Stimulated activated naive CD8-positive, alpha-beta T cell treated with anti-CD3 and anti-CD28 coated beads, Interleukin-15, Interleukin-2, amounts not matched to agents 100 ng/mL and 50 ng/mL, for 24 hours (primary cell): ENCODE measurements at regions not wholly inside any gene's neighbourhood (a gene's known extent, or its start where the extent isn't known, plus 50 kb on each side); places are given as distances from the start of the nearest gene placed in this dataset.

Source experiments
- H3K27ac Mint-ChIP-seq: one replicate; pipeline ENCODE4 v1.8.0; 2021; ENCODE audit warnings: mild to moderate bottlenecking, mixed read lengths
- H3K27me3 Mint-ChIP-seq: one replicate; pipeline ENCODE4 v1.8.0; 2021; ENCODE audit warnings: mixed read lengths
- H3K36me3 Mint-ChIP-seq: one replicate; pipeline ENCODE4 v1.8.0; 2021; ENCODE audit warnings: low read depth, mixed read lengths
- H3K4me1 Mint-ChIP-seq: one replicate; pipeline ENCODE4 v1.8.0; 2021; ENCODE audit warnings: low read depth, mixed read lengths
- H3K4me3 Mint-ChIP-seq: one replicate; pipeline ENCODE4 v1.8.0; 2021; ENCODE audit warnings: mild to moderate bottlenecking, mixed read lengths
- H3K9me3 Mint-ChIP-seq: one replicate; pipeline ENCODE4 v1.8.0; 2021; ENCODE audit warnings: mixed read lengths

DNA sequence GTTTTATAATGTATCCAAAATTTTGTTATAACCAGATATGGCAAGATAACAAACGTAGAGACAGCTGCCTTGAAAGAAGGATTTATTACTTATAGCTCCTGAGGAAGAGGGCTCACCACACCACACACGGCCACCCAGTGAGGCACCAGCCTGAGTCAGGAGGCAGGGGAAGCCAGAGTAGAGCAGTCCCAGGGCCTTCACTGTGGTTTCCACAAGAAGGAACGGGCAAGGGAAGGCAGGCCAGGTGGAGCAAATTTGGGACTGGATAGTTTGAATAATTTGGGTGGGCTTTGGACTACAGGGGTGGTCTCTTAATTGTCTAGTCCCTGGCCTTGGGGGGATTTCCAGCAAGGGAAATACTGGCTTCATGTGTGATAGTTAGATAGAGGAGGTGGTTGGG is 72.5 kb downstream of the RRAGC start:
- Mint-ChIP-seq H3K4me1 (no peaks in the 10 kb centered on the region), H3K27ac (no peak overlapping the region), H3K9me3 (no peaks in the 10 kb centered on the region)

DNA sequence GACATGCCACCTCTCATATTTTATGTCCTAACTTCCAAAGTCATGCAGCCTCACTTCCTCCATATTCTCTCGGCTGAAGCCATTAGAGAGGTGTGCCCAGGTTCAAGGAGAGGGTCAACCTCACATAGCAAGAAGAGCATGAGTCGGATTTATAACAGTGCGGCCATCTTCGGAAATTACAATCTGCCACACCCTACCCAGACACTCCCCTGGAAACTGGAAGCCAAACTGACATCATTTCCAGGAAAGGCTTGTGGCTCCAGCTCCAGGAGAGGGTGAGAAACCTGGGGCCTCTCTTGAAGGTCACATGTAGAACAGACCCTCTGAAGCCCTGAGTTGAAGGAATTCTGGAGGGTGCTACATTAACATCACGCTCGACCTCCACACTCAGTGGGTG is 73.5 kb downstream of the RRAGC start:
- H3K27ac Mint-ChIP-seq = no peak overlapping the region
- H3K27me3 Mint-ChIP-seq = peaks cover 68% of the 10 kb centered on the region
- no peaks in the 10 kb centered on the region for H3K9me3 Mint-ChIP-seq
- H3K36me3 Mint-ChIP-seq = no peaks in the 10 kb centered on the region
- H3K4me3 Mint-ChIP-seq = no peak overlapping the region
- H3K4me1 Mint-ChIP-seq = no peaks in the 10 kb centered on the region

More for the DNA sequence above, 72.5 kb downstream of the RRAGC start:
- Mint-ChIP-seq H3K4me3 (no peak overlapping the region), H3K27me3 (peaks cover 58% of the 10 kb centered on the region), H3K36me3 (no peaks in the 10 kb centered on the region)

DNA sequence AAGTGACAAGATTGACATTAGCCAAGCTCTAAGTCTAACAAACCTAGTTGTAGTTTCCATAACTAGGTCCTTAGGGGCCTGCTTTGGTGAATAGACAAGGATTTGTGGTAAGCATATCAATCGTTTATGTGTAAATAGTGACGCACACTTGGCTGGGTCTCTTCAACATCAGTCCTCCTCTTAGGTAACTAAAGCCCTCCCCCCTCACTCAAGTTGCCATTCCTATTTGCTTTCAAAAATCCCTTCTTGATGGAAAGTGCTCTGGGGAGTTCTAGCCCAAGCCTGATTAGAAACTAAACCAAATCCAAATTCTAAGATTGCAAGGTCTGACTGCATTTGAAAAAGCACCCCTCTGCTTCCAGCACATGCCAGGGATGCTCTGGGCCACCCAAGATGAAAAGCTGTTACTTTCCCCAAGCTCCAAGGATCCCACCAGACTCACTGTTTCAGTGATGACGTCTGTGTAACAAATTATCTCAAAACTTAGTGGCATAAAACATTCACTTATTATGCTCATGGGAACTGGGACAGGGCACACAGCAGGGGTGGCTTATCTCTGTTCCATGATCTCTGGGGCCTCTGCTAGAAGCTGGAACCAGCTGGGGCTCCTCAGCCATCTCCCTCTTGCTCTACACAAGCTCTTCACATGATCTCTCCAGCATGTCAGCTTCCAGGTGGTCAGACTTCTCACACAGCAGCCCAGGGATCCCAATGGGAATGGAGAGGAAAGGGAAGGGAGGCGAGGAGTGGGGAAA is 74.1 kb downstream of the RRAGC start:
- peaks cover 73% of the 10 kb centered on the region for H3K27me3 Mint-ChIP-seq
- H3K27ac Mint-ChIP-seq = no peak overlapping the region
- H3K9me3 Mint-ChIP-seq = no peaks in the 10 kb centered on the region
- H3K36me3 Mint-ChIP-seq = no peaks in the 10 kb centered on the region
- H3K4me3 Mint-ChIP-seq = no peak overlapping the region
- no peaks in the 10 kb centered on the region for H3K4me1 Mint-ChIP-seq

DNA sequence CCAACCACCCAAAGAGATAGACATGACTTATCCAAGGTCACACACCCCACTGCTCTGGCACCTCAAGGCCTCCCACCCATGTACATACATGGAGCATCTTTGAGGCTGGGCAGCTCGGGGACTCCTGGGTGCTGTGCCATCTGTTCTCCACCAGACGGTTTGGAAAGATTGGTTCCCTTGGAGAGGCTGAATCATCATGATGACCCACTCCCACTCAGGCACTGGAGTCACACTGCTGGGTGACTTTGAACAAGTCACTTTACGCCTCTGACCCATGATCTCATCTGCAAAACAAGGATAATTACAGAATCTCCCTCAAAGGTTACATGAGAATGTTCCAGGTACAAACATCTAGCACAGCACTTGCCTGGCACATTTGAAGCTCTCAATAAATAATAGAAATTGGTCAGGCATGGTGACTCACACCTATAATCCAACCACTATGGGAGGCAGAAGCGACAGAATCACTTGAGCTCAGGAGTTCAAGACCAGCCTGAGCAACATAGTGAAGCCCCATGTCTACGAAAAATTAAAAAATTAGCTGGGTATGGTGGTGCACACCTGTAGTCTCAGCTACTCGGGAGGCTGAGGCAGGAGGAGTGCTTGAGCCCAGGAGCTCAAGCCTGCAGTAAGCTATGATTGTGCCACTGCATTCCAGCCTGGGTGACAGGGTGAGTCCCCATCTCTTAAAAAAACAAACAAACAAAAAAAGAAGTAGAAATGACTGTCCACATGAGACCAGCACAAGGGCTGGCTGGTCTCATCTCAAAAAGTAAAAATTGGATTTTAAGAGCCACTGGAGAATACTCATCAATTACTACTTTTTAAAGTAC is 74.9 kb downstream of the RRAGC start:
- Mint-ChIP-seq H3K4me1 (no peaks in the 10 kb centered on the region), H3K36me3 (no peaks in the 10 kb centered on the region), H3K4me3 (no peak overlapping the region), H3K9me3 (no peaks in the 10 kb centered on the region), H3K27ac (no peak overlapping the region), H3K27me3 (peaks cover 71% of the 10 kb centered on the region)

DNA sequence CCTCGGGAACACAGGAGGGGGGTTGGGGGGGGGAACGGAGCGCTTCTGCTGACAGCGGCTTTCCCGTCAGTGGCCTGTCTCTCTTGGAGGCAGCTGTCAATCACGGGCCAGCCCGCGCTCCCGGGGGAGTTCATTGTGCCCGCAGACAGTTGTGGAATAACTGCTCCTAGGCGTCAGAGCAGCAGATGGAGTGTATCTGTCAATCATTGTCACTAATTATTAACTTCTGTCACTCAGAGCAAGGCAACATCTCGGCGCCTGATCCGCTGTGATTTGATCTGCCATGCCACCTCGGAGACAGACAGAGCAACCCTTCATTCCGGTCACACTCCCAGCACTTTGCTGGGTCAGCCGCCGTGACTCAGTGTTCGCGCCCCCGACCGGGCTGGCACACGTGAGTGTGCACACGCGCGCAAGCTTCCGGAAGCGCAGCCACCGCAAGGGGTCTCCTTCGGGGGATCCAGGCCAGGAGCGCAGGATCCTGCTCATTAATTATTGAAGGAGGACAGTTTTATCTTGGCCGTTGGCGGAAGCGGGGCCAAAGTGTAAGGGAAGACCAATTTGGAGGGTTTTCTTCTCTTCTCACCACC is 75.8 kb downstream of the RRAGC start:
- H3K4me3 Mint-ChIP-seq = no peak overlapping the region
- no peaks in the 10 kb centered on the region for H3K4me1 Mint-ChIP-seq
- H3K36me3 Mint-ChIP-seq = no peaks in the 10 kb centered on the region
- no peaks in the 10 kb centered on the region for H3K9me3 Mint-ChIP-seq
- peaks cover 64% of the 10 kb centered on the region for H3K27me3 Mint-ChIP-seq
- H3K27ac Mint-ChIP-seq = no peak overlapping the region

DNA sequence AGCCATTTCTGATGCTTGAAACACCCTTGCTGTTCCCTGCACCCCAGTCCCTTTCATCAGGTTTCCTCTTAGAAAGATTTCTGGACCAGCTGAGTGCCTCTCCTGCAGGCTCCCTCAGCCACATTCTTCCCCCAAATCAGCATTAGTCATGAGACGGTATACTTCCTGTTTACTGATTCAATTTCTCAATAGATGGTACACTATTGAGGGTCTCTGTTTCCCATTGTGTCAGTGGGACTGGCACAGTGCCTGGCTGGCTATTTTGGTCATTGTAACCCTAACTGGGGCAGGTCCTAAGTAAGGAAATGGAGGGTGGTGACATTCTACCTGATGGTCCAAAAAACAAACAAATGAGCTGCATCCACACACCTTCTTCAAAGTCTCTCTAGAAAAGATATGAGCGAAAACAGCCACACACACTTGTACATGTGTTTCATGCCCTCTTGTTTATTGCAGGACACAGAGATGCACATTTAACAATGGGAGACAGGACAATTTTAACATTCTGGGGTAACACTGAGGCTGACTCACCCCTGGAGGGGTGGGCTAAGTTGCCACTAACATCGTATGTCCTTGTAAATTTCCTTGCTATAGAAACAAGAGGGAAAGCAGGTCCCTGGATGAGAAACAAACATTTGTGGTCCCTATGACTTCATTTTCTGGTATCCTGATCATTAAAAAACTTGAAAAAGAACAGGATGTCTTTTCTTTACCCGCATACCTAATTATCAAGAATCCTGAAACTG is 77.5 kb downstream of the RRAGC start:
- peaks cover 58% of the 10 kb centered on the region for H3K27me3 Mint-ChIP-seq
- H3K4me3 Mint-ChIP-seq = no peak overlapping the region
- no peaks in the 10 kb centered on the region for H3K9me3 Mint-ChIP-seq

DNA sequence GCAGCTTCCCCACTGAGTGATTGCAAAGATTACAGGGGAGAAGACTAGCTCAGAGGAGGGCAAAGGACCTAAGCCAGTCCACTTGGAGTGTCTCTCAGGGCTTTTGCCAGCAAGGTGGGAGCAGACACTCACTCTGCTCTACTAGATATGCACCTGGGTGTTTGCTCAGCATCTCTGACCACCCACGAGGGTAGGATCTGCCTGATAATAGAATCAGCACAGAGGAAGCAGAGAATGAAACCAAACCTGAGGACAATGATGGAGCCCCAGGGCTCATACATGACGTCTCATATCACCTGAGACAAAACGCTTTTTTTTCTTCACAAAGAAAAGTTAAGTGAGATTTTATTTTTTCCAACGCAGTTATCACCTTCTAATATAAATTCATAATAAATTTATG is 79.4 kb downstream of the RRAGC start:
- H3K27ac Mint-ChIP-seq = no peak overlapping the region
- no peaks in the 10 kb centered on the region for H3K9me3 Mint-ChIP-seq
- no peaks in the 10 kb centered on the region for H3K4me1 Mint-ChIP-seq
- peaks cover 52% of the 10 kb centered on the region for H3K27me3 Mint-ChIP-seq
- no peak overlapping the region for H3K4me3 Mint-ChIP-seq
- no peaks in the 10 kb centered on the region for H3K36me3 Mint-ChIP-seq

More for the DNA sequence above, 77.5 kb downstream of the RRAGC start:
- Mint-ChIP-seq H3K27ac (no peak overlapping the region), H3K4me1 (no peaks in the 10 kb centered on the region), H3K36me3 (no peaks in the 10 kb centered on the region)

DNA sequence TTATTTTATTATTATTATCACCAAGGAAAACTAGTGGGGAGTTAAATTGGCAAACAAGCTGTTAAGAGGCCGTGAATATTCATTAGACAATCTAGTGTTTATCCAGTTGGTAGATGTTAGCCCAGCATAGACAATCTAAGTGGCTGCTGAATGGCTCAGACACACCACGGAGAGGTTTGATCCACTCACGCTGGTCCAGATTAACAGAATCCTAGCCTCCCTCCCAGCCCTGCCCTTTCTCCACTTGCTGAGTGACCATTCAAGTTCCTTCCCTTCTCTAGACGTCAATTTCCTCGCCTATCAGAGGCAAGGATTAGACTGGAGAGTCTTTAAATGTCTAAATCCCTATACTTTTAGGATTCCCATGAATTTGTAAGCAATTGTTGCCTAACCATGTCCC is 80.1 kb downstream of the RRAGC start:
- no peaks in the 10 kb centered on the region for H3K36me3 Mint-ChIP-seq
- no peak overlapping the region for H3K27ac Mint-ChIP-seq
- H3K4me1 Mint-ChIP-seq = no peaks in the 10 kb centered on the region
- H3K27me3 Mint-ChIP-seq = peaks cover 47% of the 10 kb centered on the region
- no peaks in the 10 kb centered on the region for H3K9me3 Mint-ChIP-seq
- no peak overlapping the region for H3K4me3 Mint-ChIP-seq

DNA sequence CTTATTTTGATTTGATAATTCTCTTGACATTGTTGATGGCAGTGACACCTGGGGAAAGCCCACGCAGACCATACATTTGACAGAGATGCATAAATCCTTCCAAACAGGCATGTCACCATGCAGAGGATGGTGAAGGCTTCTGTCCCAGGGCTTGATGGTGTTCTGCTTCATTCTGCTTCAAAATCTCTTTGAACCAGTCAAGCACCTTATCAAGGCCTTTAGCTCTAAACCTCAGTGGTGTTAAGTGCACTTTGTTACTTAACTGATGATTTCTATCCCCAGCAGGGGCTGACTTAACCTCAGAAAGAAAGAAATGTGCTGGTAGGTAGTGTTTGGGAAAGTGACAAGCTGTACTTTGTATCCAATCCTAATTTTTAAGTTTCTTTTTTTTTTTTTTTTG is 81.1 kb downstream of the RRAGC start:
- H3K9me3 Mint-ChIP-seq = no peaks in the 10 kb centered on the region
- no peaks in the 10 kb centered on the region for H3K36me3 Mint-ChIP-seq
- no peaks in the 10 kb centered on the region for H3K4me1 Mint-ChIP-seq
- no peak overlapping the region for H3K27ac Mint-ChIP-seq
- H3K27me3 Mint-ChIP-seq = peaks cover 37% of the 10 kb centered on the region
- no peak overlapping the region for H3K4me3 Mint-ChIP-seq

DNA sequence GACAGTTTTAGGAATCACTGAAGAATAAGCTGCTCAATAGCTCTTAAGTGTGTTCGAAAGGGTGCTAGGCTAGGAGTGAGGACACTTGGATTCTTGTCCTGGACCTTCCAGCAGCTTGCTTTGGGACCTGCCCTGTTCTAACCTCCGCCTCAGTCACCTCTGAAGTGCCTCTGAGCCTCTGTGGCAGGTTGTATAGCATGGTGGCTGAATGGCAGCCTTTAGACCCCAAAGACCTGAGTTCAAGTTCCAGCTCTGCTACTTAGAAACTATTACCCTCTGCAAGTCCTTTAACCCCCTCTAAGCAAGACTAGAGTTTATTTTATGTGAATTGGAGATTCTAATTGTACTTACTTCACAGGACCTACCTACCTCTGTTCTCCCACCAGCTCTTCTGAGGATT is 81.5 kb downstream of the RRAGC start:
- Mint-ChIP-seq H3K4me1 (no peaks in the 10 kb centered on the region), H3K4me3 (no peak overlapping the region), H3K27me3 (peaks cover 32% of the 10 kb centered on the region), H3K9me3 (no peaks in the 10 kb centered on the region), H3K27ac (no peak overlapping the region), H3K36me3 (no peaks in the 10 kb centered on the region)

DNA sequence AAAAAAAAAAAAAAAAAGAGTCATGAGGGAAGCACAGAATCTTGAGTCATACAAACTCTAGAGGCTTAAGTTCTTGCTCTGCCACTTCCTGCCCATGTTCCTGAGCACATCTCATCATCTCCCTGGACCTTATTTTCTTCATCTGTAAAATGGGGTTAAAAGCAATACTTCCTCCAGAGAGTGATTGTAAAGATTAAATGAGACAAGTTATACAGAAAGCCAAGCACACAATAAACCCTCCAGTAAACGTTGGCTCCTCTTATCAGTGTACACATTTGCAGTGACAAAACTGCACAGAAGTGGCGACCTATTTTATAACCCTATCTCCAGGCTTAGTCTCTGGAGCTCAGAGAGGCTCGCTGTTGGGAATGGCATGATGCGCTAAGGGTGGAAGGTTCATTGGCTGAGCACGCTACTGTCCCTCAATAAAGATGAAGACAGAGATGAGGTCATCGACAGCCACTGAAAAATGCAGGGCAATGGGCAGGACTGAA is 82.1 kb downstream of the RRAGC start:
- Mint-ChIP-seq H3K27ac (no peak overlapping the region), H3K9me3 (no peaks in the 10 kb centered on the region), H3K27me3 (peaks cover 29% of the 10 kb centered on the region), H3K4me3 (no peak overlapping the region), H3K4me1 (no peaks in the 10 kb centered on the region), H3K36me3 (no peaks in the 10 kb centered on the region)

DNA sequence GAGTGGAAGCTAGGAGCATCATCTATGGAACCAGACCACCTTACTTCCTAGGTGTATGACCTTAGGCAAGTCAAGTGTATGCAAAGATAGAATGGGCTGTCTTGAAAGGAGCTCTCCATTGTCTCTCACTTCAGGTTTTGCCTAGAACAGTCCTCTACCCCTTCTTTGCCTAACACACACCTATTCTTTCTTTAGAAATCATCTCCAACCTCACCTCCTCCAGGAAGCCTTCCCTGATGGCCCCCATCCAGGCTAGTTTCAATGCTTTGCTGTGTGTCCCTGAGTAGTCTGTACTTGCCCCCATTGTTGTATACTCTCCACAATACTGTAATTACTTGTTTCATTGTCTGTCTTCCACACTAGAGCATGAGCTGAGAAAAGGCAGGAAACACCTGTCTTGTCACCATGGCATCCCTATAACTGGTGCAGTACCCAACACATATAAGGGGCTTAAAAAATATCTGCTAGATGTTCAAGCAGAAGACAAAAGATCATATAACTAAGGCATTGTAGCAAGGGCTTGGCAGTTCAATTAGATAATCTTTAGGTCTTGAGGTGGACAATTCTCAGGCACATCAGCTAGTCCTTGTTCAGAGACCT is 83.0 kb downstream of the RRAGC start:
- Mint-ChIP-seq H3K4me3 (no peak overlapping the region), H3K36me3 (no peaks in the 10 kb centered on the region), H3K27me3 (peaks cover 24% of the 10 kb centered on the region), H3K4me1 (no peaks in the 10 kb centered on the region), H3K9me3 (no peaks in the 10 kb centered on the region), H3K27ac (no peak overlapping the region)

DNA sequence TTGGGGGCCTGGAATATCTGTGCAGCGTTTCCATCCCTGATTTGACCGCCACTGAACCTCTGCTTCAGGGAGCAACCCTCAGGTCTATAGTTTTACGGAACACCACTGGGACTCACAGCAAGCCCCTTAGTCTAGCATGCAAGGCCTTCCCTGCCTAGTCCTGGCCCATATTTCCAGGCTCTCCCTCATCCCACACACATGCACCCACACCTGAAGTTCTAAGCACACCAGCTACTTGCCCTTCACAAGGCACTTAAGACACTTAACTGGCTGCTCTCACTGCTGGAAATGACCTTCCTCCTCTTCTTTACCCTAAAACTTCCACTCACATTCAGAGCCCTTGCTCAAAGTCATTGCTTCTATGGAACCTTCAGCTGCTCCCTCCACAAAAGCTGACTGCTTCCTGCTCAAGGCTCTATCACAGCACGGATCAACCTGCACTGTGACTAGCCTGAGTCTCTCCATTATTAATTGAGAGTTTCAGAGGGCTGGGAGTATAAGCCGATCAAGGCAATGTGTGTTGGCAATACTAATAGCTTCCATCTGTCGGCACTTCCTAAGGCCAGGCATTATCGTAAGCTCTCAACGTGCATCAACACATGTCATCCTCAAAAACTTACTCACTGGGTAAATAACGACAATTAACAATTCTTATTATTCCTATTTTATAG is 84.3 kb downstream of the RRAGC start:
- Mint-ChIP-seq H3K27me3 (peaks cover 13% of the 10 kb centered on the region), H3K9me3 (no peaks in the 10 kb centered on the region), H3K27ac (no peak overlapping the region), H3K4me3 (no peak overlapping the region), H3K4me1 (no peaks in the 10 kb centered on the region), H3K36me3 (no peaks in the 10 kb centered on the region)

DNA sequence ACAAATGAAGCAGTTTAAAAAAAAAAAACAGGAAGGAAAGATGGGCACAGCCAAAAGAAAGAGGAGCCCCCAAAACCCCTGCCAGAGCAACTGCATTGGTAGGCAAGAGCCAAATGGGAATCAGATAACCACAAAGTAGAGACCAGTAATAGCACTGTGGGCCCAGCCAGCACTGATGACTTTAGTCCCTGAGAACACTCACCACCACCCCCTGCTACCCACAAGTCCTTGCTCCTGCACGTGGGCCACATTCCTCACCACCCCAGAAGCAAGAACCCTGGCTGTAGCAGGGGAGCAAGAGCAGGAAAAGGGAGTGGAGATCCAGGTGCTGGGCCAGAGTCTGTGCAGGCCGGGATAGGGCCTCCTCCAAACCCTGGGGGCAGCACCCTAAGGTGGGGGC is 86.1 kb downstream of the RRAGC start:
- no peaks in the 10 kb centered on the region for H3K4me1 Mint-ChIP-seq
- no peak overlapping the region for H3K27ac Mint-ChIP-seq
- no peaks in the 10 kb centered on the region for H3K9me3 Mint-ChIP-seq
- no peaks in the 10 kb centered on the region for H3K36me3 Mint-ChIP-seq
- H3K27me3 Mint-ChIP-seq = peaks cover 10% of the 10 kb centered on the region
- H3K4me3 Mint-ChIP-seq = no peak overlapping the region
